NOMO-1 treated with DMSO at 0.1 percent for 48 hours (cell line): ENCODE measurements at regions not wholly inside any gene's neighbourhood (a gene's known extent, or its start where the extent isn't known, plus 50 kb on each side); places are given as distances from the start of the nearest gene placed in this dataset.
"Not testable (repeated sequence)": the region's sequence is repeated elsewhere in the genome, so short reads cannot be mapped to it uniquely, and the experiment has no call there.

Experiments
- DNase-seq: peaks from one replicate; lab custom pipeline; 2025; ENCODE audit not compliant: unreplicated experiment; lab: John Stamatoyannopoulos, UW

- DNase-seq = peak; percentile 10
Observed at GRCh38 chr3:101995371-101996046, 146.2 kb downstream of the NFKBIZ start.

- DNase-seq = no peak
Observed at GRCh38 chr3:101996832-101997231, 147.5 kb downstream of the NFKBIZ start.

GRCh38 chr3:101998256-101998926 is 149.1 kb downstream of the NFKBIZ start:
- no peak for DNase-seq

- no peak for DNase-seq
Observed at GRCh38 chr3:101999177-101999779, 150.0 kb downstream of the NFKBIZ start.

- DNase-seq = no peak
Observed at GRCh38 chr3:102000620-102001209, 151.4 kb downstream of the NFKBIZ start.

- no peak for DNase-seq
Observed at GRCh38 chr3:102002056-102002455, 152.7 kb downstream of the NFKBIZ start.

GRCh38 chr3:102004561-102004960 is 155.2 kb downstream of the NFKBIZ start:
- DNase-seq = no peak

- DNase-seq = no peak
Observed at GRCh38 chr3:102005551-102005950, 156.2 kb downstream of the NFKBIZ start.

- DNase-seq = no peak
Observed at GRCh38 chr3:102006812-102007485, 157.6 kb downstream of the NFKBIZ start.

- not testable (repeated sequence) for DNase-seq
Observed at GRCh38 chr3:102008436-102008835, 159.1 kb downstream of the NFKBIZ start.

- DNase-seq = peak; percentile 8
Observed at GRCh38 chr3:102016417-102016816, 167.1 kb downstream of the NFKBIZ start.

GRCh38 chr3:102017784-102018183 is 168.5 kb downstream of the NFKBIZ start:
- no peak for DNase-seq

- peak; percentile 88 for DNase-seq
Observed at GRCh38 chr3:102018551-102018950, 169.2 kb downstream of the NFKBIZ start.

- peak; percentile 42 for DNase-seq
Observed at GRCh38 chr3:102020735-102021134, 171.4 kb downstream of the NFKBIZ start.

GRCh38 chr3:102024270-102024904 is 175.1 kb downstream of the NFKBIZ start:
- no peak for DNase-seq

GRCh38 chr3:102025606-102026270 is 176.4 kb downstream of the NFKBIZ start:
- DNase-seq = peak; percentile 60

GRCh38 chr3:102026656-102027055 is 177.3 kb downstream of the NFKBIZ start:
- DNase-seq = peak; percentile 63

- peak; percentile 68 for DNase-seq
Observed at GRCh38 chr3:102030661-102031060, 181.3 kb downstream of the NFKBIZ start.

- no peak for DNase-seq
Observed at GRCh38 chr3:102031834-102032233, 182.5 kb downstream of the NFKBIZ start.
